HG02973 (cell line): ENCODE measurements at regions not wholly inside any gene's neighbourhood (a gene's known extent, or its start where the extent isn't known, plus 50 kb on each side); places are given as distances from the start of the nearest gene placed in this dataset.

Source experiments
- ATAC-seq: cut with Tn5 transposase; IDR thresholded peaks from one replicate; pipeline ENCODE4 v1.9.1; 2021; ENCODE audit warnings: moderate library complexity; ENCODE audit not compliant: unreplicated experiment

DNA sequence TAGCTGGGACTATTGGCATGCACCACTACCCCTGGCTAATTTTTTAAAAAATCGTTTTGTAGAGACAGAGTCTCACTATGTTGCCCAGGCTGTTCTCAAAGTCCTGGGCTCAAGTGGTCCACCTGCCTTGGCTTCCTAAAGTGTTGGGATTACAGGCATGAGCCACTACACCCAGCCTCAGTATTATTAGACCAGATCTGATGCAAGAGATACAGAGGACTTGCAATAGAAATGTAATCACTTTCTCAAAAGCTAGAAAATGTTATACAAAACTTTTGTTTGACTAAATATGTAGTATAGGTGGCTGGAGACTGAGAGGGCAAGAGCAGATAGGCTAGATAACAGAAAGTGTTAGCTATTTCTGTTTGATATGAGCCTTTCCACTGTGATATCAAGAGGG lies 531.9 kb downstream of the SOX2 start:
- ATAC-seq: no peak

DNA sequence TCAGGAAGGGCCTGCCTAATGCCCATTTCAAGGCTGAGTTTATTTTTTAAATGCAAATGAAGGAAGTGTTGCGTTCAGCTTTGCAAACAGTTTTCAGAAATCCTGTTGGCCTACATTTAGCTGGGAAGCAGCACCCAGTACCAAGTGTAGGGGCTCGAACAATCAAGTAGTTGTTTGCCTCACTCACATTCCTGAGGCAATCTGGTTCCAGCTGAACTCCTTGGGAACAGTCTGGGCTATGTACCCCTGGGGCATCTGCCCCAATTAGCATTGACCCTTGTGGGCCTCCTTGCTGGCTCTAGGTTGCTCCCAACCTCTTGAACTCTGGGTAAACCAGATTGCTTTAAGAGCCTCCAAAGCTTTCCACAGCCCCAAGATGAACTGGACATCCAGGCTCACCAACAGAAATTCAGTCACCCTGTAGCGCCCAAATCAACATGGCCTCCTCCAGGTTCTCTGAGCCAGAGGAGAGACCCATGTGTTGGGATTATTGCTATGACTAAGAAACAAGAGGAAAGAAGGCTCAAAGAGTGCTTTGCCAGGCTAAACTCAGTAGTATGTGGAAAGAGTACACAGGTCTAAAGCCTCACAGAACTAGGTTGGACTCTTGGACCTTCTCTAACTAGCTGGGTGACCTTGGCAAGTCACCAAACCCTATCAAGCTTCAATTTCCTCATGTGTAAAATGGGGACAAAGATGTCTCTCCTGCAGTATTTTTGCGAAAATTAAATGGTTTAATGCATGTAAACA lies 532.7 kb downstream of the SOX2 start:
- no peak for ATAC-seq

DNA sequence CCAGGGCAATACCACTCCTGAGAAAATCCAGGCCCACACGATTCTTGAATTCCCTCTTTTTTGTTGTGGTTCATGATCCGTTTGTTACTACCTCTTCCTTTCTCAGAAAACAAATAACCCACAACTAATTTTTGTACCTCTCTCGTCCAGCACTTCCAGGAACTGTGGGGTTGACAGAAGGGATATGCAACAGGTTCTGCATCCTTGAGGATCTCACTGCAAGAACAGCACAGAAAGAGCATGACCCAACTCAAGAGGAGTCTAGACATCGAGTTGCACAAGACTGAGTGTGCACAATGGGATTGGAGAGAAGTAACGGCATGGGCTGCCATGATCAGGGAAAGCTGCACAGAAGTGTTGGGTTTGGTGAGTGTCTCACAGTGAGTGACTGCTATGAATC lies 533.3 kb downstream of the SOX2 start:
- no peak for ATAC-seq

DNA sequence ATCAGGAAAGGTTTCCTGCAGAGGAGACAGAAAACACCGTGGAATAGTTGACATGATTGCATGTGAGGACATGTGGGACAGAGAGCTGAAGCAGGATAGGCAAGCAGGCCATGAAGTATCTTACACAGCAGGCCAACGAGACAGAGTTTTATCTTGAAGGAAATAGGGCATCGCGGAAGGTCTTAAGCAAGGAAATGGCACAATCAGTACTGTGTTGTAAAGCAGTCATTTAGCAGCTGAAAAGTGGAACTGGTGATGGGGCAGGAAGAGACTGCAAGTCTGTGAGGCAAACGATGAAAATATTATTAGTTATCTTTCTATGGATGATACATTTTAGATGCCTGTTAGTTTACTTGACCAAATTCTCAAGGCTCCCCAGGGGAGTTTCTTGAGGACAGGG lies 535.1 kb downstream of the SOX2 start:
- no peak for ATAC-seq

DNA sequence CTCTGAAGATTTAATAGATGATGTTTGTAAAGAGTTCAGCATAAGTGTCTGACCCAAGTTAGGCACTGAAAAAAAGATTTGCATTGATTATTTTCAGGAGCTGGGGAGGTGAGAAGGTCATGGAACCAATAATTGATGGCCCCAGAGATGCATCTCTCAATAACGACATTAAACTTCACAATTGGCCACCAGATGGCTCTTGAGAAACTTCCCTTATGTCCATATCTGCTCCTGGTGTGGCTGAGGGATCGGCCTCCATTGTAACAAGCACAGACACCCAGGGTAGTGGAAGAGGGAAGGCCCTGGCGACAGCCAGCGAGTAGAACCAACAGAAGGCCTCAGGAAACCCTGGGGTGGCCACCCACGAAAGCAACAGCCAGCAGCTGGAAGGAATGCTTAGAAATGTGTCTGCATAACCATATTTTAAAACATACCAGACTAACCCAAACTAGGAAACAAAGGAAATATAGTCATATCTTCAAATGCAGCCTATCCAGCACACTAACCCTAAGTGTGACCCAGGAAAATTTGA lies 536.7 kb downstream of the SOX2 start:
- no peak for ATAC-seq

DNA sequence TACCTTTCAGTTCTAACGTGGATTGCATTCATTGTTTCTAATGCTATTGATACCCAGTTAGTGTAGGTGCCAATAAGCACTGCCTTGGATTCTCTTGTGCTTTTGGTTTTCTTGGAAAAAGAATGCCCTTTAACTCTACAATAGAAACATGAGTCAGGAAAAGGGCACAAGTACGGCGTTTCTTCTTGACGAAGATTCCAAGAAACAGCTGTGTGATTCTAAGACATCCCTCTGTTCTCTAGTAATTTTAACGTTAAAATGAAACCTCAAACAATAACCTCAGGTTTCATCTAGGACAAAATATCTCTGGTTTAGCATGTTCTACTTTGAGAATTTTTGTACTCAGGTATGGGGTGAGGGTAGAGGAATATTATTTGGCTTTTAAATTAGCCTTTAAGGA lies 540.5 kb upstream of the ATP11B start:
- no peak for ATAC-seq

DNA sequence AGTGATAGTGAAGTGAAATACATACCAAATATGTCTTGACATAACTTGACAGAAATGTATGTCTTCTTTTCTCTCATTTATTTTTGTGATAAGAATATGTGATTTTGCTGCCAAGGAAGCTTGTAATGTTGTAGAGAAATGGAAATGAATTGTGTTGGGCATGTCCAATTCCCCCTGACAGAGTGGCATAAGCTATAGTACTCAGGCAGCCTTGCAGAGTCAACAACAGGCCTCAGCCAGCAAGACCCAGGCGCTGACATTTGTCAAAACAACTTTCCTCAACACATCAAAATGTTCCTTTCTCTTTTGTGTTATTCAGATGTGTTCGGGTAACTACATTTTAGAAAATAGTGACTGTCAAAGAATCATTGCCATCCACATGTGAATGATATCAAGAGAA lies 538.1 kb upstream of the ATP11B start:
- ATAC-seq: no peak

DNA sequence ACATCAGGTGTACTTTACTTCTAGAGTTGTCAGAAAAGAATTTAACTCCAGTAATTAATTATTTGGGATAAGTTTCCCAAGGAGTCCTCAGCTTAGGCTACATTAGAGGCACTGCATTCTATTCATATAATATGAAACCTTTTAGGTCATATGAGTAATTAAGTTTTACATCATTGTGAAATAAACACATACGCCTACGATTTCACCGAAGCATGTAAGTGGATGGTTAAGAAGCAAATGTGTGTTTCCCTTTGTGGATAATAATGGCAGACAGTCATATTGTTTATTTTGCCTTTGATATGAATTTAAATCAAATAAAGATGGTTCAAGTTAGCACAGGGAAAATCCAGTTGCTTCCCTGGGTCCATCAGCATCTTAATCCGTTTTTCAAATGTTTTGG lies 535.9 kb upstream of the ATP11B start:
- ATAC-seq: no peak

DNA sequence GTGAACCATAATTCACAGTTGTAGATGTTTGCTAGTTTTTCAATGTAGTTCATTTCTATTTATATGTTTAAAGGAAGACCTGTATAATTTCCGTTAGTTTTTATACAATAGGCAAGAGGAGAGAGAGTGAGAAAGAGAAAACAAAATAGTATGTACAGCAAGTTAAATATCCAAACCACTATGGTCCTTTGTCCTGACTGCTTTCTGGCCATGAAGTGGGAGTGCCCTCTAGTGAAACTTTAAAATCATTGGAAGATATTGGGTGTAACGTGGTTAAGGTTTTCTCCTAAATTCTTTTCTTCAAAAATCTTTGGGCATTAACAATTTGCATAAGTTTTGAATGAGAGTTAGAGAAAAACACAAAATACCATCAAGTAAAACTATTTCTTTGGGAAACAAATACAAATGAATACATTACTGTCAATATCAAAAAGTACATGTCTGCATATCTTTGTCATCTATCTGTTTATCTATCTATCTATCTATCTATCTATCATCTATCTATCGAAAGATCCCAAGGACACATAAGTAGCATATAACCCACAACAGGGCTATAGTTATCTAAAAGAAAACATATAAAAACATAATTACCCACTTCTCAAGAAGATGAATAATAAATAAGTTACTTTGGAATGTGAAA lies 534.6 kb upstream of the ATP11B start:
- ATAC-seq: no peak

DNA sequence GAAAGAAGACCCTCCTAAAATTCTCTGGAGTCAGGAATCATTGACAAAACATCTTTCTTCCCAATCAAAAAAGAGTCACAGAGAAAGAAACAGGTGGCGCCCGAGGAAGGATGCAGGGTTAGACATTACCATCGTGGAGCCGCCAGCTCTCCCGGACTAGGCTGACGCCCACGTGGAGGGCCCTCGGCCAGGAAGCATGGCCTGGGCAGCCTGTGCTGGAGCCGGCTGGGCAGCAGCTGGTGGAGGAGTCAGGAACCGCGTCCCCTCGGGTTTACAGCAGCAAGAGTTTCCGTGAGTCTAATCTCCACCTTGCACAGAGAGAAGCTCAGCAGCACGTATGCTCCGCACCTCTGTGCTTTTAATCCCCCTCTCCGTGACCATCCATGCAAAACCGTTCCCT lies 533.7 kb upstream of the ATP11B start:
- no peak for ATAC-seq

DNA sequence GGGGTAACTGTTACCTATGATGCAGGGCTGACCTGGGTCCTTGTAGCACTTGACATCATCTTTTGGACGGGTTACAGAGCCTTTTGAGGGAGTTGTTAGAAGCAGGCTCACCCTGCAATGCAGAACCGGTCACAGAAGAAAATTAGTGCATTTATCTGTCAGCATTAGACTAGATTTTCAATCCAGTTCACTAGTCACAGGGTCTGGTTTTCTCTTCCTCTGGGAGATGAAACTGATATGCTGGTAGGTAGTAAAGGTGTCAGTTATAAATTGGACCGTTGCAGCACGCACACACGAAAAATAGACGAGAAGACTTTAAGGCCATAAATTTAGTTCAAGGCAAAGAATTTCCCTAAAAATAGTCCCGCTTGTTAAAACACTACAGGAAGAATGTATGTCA lies 532.3 kb upstream of the ATP11B start:
- ATAC-seq: no peak

DNA sequence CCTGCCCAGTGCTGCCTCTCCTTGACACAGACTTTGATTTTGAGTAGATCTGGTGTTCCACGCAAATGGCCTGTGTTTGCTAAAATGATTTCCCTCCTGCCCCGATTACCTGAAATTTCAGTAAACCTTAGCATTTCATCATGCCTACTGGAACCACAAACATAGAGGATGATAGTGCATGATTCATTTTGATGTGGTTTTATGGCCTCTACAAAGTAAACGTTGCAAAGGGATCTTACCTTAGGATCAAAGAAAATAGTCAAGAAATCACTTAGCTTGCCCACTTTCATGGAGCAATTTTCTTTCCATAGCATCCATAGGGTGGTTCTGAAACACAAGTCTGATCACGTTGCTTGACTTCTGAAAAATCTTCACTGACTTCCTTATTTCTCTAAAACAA lies 524.6 kb upstream of the ATP11B start:
- no peak for ATAC-seq

DNA sequence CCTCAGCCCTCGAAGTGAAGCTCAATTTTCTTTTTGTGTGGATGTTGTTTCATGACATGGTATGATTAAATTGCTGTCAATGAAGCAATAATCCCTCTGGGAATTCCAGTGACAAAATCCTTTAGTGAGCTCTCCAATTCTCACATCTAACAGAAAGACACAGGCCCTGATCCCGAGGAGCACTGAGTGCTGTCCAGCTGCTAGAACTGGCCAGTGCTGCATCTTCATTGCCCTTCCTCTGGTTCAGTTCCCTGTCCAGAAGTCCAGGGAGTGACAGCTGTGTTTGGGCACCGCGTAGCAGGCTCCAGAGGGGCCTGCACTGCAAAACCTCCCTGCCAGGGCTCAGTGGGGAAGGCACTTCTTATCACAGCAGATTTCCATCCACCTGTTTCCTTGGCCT lies 516.8 kb upstream of the ATP11B start:
- no peak for ATAC-seq

DNA sequence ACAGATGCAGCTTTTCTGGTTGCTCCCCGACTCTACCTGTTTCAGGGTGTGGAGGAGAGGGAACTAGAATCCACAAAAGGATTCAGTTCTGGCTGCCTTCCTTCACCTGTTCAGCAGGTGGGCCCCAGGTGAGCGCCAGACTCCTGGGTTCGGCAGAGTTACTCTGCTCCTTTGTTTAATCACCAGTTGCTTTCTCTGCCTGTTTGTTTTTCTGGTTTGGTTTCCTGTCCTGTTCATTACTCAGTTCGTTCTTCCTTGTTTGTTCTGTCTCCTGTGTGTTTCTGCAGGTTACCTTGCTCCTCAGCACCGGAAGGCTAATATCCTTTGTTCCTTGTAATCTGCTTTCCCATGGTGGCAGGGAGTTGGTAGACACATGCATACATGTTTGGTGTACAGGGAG lies 508.5 kb upstream of the ATP11B start:
- no peak for ATAC-seq

DNA sequence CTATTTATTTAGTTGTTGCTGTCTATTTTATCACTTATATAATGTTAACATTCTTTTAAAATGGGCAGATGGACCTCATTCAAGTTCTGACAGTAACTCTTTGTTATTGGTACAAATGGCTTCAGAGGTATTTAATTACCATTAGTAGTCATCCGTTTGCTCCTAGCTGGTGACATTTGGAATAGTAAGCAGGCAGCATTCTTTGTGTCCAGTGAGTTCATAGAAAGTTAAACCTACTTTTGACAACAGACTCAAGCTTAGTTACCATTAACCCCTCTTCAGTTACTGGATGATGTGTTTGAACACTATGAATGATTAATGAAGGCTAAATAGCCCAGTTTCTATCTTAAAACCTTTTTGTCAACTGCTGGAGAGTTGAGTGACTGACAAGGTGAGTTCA lies 500.7 kb upstream of the ATP11B start:
- ATAC-seq: no peak

DNA sequence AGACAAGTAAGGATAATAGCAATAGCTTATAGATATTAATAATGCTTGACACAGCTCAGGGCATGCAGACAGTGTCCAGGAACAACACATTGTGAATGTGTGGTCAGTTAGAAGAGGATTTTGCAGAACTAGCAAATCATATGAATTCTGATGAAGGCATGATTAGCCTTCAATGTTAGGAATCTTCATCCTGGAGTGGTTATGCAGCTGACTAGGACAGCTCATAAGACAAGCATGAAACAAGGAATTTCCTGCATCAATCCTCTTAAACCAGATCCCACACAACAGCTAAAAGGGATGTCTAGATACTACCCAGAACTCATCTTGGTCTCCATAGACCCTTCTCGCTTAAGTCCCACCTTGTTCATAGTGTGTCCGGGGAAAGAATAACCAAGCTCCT lies 499.0 kb upstream of the ATP11B start:
- ATAC-seq: no peak

DNA sequence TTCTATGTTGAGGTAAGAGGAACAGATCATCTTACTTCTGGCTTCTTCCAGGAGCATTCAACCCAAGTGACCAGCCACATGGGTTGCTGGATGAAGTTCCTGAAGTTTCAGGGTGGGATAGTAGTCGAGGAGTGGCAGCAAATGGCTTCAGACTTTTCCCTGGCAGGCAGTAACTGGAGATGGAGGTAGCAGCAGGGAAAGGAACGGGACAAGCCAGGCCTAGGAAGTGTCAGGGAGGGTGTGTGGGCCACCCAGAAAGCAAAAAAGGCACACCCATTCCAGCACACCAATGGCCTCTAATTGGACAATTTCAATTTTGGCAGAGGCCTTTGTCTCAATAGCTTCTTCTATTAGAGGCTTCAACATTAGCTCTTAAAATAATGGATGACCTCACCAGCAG lies 498.6 kb upstream of the ATP11B start:
- no peak for ATAC-seq

DNA sequence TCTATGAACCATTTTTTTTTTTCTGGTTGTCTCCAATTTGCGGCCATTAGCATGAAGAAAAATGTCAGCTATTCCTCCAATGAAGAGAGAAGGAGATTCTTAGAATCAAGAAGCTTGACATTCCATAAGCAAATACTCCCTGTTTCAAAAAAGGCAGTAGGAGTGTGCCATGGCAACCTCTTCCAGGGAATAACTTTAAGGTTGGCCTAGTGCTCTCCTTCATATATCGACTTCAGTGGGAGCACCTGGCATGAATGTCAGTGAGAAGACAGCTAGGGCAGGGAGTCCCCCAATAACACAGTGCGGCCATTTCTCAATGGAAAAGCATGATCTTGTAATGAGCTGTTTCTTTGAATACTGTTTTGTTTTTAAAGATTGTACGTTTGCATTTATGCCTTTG lies 493.0 kb upstream of the ATP11B start:
- ATAC-seq: no peak

DNA sequence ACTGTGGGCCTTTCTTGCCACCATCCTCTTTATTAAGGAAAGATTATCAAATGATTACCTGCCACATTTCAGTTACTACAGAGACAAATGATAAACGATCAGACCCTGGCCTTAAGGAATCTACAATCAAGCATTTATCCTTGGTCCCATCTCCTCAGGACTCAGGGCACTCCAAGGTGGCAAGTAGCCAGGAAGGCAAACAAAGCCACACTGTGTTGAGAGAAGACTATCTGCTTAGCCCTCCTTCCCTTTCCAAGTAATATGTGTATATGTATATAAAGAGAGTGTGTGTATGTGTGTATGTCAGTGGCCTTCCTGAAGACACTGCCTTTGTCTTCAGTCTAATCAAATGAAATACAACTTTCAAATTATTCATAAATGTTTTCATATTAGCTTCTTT lies 490.1 kb upstream of the ATP11B start:
- ATAC-seq: no peak

DNA sequence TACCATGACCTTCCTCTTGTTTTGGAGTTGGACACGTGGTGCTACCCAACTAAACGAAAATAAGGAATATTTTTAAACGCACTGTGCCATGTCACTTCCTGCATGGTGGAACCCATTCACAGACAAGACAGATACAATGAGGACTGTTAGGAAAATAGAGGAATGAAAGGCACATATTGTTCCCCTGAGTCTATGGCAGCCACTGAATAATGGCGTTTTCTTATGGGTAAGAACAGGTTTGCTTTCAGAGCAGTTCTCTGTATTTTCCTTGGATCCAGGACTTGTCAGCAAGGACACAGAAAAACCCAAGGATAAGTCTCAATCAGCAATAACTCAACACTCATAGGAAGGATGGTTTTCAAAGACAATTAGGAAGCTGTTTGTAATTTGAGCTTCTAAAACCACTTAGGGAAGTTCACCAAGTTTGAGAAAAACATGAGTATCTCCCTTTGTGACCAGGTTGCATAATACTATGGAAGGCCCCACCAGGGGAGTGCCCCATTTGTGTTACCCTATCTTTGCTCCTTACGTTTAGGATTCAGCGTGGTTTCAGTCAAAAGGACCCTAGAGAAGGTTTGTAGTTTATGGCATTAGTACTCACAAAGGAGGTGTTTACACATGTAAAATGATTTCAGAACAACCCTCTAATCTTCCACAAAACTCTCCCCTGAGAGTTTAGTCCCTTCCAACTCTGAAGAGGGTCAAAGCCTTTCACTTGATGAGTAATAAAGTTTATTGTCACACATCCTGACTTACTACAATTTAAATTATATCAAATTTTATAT lies 487.2 kb upstream of the ATP11B start:
- no peak for ATAC-seq

DNA sequence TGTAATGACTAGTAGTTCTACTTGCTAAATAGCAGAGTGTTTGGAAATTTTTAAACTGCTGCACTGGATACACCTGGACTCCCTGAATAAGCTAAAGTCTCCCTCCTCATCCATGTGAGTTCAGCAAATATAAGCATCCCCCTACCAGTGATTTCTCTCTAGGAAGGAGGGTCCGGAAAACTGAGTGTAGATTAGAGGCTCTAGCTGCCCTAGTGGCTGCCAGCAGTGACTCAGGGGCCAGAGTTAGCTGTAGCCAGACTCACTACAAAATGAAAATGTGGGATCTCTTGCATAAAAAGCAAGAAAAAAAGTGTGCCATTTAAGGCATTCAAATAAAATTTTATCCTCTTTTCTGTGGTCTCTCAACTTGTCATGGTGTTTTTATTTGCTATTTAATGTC lies 485.0 kb upstream of the ATP11B start:
- ATAC-seq: no peak

DNA sequence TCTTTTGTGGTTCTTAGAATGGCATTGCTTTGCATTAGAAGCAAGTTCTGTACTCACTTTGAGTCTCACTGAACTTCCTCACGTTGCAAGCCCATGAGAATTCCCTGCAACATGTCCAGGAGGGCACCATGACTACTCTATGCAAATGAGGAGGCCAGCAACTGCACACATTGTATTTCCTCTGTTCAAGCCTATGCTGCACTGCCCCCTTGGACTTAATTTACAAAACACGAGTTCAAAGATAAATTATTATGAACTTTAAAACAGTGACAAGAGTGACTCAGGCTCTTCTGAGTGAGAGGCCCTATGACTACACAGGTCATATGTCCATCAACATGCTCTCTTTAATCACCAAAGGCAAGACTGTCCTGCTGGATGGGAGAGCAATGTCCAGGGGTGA lies 484.2 kb upstream of the ATP11B start:
- ATAC-seq: no peak
